Body of pancreas (tissue), 4 donors: ENCODE measurements at regions not wholly inside any gene's neighbourhood (a gene's known extent, or its start where the extent isn't known, plus 50 kb on each side); places are given as distances from the start of the nearest gene placed in this dataset.

ENCODE experiments used
- ATAC-seq: fragments of 150-250 bp; one replicate; pipeline ENCODE4 v1.9.1; 2016
- DNase-seq, 4 donors: peaks; one replicate each; pipeline ENCODE4 v3.0.0-alpha.2; 2019
- H3K27ac ChIP-seq, 4 donors: fragments of 200-600 bp; sonication (generic); 1 replicate in 3 of 4; 2 replicates in 1 of 4; pipeline versions ENCODE4 v1.5.1 to v1.6.1; 2016 to 2019; ENCODE audit warnings: mild to moderate bottlenecking in 1 of 4, mixed read lengths in 1 of 4, moderate library complexity in 1 of 4
- H3K27me3 ChIP-seq, 2 donors: fragments of 200-600 bp; sonication (generic); one replicate each; pipeline ENCODE4 v1.6.0; 2016; ENCODE audit warnings: mild to moderate bottlenecking in 1 of 2
- H3K36me3 ChIP-seq, 2 donors: fragments of 200-600 bp; sonication (generic); replicated peaks in 1 of 2; 2 replicates each; pipeline ENCODE4 v1.5.1; 2016; ENCODE audit warnings: low read depth in 2 of 2; ENCODE audit not compliant: insufficient read depth in 1 of 2
- H3K4me1 ChIP-seq: fragments of 200-600 bp; sonication (generic); one replicate; pipeline ENCODE4 v1.6.0; 2016
- H3K4me3 ChIP-seq, 2 donors: fragments of 200-600 bp; sonication (generic); 1 replicate in 1 of 2; 2 replicates in 1 of 2; pipeline ENCODE4 v1.5.1; 2016 to 2019
- H3K9me3 ChIP-seq, 3 donors: fragments of 200-600 bp; sonication (generic); 1 replicate in 2 of 3; 2 replicates in 1 of 3; pipeline ENCODE4 v1.5.1; 2016
- POLR2A ChIP-seq, 3 donors: fragments of 450-650 bp; IDR thresholded peaks; one replicate each; pipeline ENCODE4 v1.6.1; 2016; ENCODE audit warnings: antibody characterized with exemption in 3 of 3, mild to moderate bottlenecking in 2 of 3
- WGBS, 2 donors: methylation state at CpG; one replicate each; pipeline ENCODE4 v1.1.5; 2017; 5-methylcytosine and 5-hydroxymethylcytosine counted together
- intact Hi-C: fragments of 100-400 bp; cut with DNase I; formaldehyde crosslinking; loops from one replicate; pipeline ENCODE4 v1.15.1; 2023
- TF ChIP-seq, protein P1 (sequence below), 7 experiments: fragments of 450-650 bp in 4 of 7; fragments of 200-600 bp in 3 of 7; sonication (generic) in 3 of 7; IDR thresholded peaks; one replicate each; pipeline ENCODE4 v1.5.1; 2016 to 2019; ENCODE audit warnings: antibody characterized with exemption in 7 of 7

DNA sequence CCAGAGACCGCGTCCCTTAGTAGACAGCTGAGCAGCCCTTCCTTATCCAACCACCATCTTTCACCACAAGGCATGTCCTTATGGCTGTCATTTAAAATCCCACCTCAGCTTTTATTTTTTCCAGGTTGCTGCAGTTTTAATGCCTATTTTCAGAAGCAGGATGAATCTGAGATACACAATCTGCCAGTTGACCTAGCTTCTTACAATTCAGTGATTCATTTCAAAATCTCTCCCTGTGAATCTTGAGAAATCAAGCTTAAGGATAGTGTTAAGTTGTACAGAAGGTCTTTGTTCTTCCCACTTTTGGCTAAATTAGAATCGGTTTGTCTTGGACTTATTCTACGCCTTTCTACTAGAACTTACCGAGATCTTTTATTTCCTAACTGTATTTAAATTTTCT, 522.3 kb upstream of the CFAP20DC start:
- DNase-seq (no peak), ATAC-seq (no peak)
- TF ChIP-seq, protein P1, sequence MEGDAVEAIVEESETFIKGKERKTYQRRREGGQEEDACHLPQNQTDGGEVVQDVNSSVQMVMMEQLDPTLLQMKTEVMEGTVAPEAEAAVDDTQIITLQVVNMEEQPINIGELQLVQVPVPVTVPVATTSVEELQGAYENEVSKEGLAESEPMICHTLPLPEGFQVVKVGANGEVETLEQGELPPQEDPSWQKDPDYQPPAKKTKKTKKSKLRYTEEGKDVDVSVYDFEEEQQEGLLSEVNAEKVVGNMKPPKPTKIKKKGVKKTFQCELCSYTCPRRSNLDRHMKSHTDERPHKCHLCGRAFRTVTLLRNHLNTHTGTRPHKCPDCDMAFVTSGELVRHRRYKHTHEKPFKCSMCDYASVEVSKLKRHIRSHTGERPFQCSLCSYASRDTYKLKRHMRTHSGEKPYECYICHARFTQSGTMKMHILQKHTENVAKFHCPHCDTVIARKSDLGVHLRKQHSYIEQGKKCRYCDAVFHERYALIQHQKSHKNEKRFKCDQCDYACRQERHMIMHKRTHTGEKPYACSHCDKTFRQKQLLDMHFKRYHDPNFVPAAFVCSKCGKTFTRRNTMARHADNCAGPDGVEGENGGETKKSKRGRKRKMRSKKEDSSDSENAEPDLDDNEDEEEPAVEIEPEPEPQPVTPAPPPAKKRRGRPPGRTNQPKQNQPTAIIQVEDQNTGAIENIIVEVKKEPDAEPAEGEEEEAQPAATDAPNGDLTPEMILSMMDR (IDR thresholded peaks at IDR 0.05) = no peak
- no peak for TF ChIP-seq POLR2A (IDR thresholded peaks at IDR 0.05)
- Histone ChIP-seq H3K4me3 (no peak overlapping the region), H3K36me3 (no peaks in the 10 kb centered on the region), H3K27ac (no peak overlapping the region), H3K4me1 (peaks cover 6% of the 10 kb centered on the region), H3K27me3 (no peaks in the 10 kb centered on the region), H3K9me3 (no peaks in the 10 kb centered on the region)
- WGBS, 2 donors = 89 to 97% methylated on average over 5 of the region's 5 CpGs
- intact Hi-C loops = no loop called here

DNA sequence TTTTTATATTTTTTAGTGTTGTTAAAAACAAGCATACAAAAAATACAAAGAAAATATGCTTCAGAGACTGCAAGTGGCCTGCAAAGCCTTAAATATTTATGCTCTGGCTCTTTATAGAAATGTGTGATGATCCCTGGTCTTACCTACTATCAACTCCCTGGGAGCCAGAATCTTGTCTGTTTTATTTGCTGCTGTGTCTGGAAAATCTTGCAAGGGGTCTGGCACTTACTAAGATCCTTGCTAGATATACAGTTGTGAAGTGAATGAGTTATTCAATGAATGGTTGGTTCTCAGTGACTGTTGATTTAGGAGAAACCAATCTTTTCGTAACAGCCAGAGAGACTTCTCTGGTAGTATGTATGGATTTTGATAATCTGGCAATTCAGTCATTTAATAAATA, 521.0 kb upstream of the CFAP20DC start:
- TF ChIP-seq, protein P1 (IDR thresholded peaks at IDR 0.05) = no peak
- TF ChIP-seq POLR2A (IDR thresholded peaks at IDR 0.05) = no peak
- 93 to 100% methylated on average over 1 of the region's 1 CpG for WGBS, 2 donors

DNA sequence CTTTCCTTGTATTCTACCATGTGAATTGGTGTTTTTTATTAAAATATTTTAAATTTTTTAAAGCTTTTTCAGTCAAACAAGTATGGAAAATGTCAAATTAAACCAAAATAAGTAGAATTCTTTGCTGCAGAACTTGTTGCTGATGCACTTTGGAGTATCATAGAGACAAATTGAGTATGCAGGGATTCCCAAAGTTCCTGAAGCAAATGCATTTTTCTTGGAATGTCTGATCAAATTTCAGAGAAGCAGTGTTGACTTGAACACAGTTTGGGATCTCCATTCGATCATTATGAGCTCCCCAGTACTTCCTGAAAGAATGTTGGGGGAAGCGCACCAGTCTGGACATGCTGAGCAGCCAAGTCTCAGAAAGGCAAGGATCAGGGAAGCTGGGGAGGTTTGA, 517.8 kb upstream of the CFAP20DC start:
- H3K27me3 ChIP-seq = no peaks in the 10 kb centered on the region
- H3K4me1 ChIP-seq = no peaks in the 10 kb centered on the region
- DNase-seq (no peak), ATAC-seq (no peak)
- H3K4me3 ChIP-seq = no peak overlapping the region
- intact Hi-C loops = no loop called here
- no peak overlapping the region for H3K27ac ChIP-seq
- WGBS, 2 donors = 80 to 81% methylated on average over 2 of the region's 2 CpGs
- H3K36me3 ChIP-seq = no peaks in the 10 kb centered on the region
- no peaks in the 10 kb centered on the region for H3K9me3 ChIP-seq
- TF ChIP-seq, protein P1 (IDR thresholded peaks at IDR 0.05) = no peak
- no peak for TF ChIP-seq POLR2A (IDR thresholded peaks at IDR 0.05)

More for the DNA sequence above, 521.0 kb upstream of the CFAP20DC start:
- H3K27me3 ChIP-seq = no peaks in the 10 kb centered on the region
- ATAC-seq (no peak), DNase-seq (no peak)
- intact Hi-C loops = no loop called here
- H3K36me3 ChIP-seq = no peaks in the 10 kb centered on the region
- no peaks in the 10 kb centered on the region for H3K9me3 ChIP-seq
- no peak overlapping the region for H3K4me3 ChIP-seq
- peaks cover 6% of the 10 kb centered on the region for H3K4me1 ChIP-seq
- no peak overlapping the region for H3K27ac ChIP-seq

DNA sequence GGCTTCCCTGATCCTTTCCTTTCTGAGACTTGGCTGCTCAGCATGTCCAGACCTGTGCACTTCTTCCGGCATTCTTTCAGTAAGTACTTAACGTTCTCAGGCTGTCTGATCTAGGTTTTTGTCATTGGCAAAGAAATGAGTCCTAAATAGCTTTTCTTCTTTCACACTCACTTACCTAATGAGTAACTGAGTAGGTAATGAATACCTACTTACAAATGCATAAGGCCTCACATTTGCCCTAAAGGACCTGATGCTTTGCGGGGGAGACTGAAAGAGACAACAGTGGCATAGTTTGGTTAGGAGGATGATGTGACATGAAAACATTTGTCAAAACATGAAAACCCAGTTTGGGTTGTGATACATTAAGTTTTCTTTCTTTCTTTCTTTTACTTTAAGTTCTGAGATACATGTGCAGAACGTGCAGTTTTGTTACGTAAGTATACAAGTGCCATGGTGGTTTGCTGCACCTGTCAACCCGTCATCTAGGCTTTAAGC, 516.7 kb upstream of the CFAP20DC start:
- TF ChIP-seq, protein P1 (IDR thresholded peaks at IDR 0.05) = no peak
- no peak for TF ChIP-seq POLR2A (IDR thresholded peaks at IDR 0.05)
- WGBS, 2 donors = 76 to 85% methylated on average over 6 of the region's 6 CpGs
- Histone ChIP-seq H3K4me1 (no peaks in the 10 kb centered on the region), H3K4me3 (no peak overlapping the region), H3K36me3 (no peaks in the 10 kb centered on the region), H3K27ac (no peak overlapping the region), H3K27me3 (no peaks in the 10 kb centered on the region), H3K9me3 (no peaks in the 10 kb centered on the region)
- no peak for DNase-seq
- ATAC-seq = no peak
- intact Hi-C loops = no loop called here

DNA sequence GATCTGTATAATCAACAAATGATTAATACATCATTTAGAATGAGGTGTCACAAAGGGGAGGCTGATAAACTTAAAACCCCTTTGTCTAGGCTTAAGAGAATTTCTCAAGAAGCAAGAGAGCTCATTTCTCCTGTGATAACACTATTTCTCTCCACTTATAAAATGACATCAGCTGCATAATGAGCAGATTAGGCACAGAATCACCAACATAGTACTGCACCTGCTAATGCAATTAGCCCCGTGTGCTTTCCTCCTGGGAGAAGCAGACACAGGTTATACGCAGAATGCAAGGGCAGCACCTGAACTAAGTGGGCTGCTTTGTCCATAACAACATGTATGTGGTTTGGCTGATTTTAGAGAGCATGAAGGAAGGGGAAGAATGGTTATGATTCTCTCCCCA, 515.3 kb upstream of the CFAP20DC start:
- DNase-seq = no peak
- WGBS, 2 donors = 96 to 100% methylated on average over 2 of the region's 2 CpGs
- TF ChIP-seq, protein P1 (IDR thresholded peaks at IDR 0.05) = no peak
- TF ChIP-seq POLR2A (IDR thresholded peaks at IDR 0.05) = no peak

More for the DNA sequence above, 515.3 kb upstream of the CFAP20DC start:
- H3K4me1 ChIP-seq = no peaks in the 10 kb centered on the region
- ATAC-seq = no peak
- intact Hi-C loops = no loop called here
- no peaks in the 10 kb centered on the region for H3K9me3 ChIP-seq
- no peak overlapping the region for H3K4me3 ChIP-seq
- no peaks in the 10 kb centered on the region for H3K27me3 ChIP-seq
- H3K27ac ChIP-seq = no peak overlapping the region
- H3K36me3 ChIP-seq = no peaks in the 10 kb centered on the region
